GM21381 (cell line): ENCODE measurements at regions not wholly inside any gene's neighbourhood (a gene's known extent, or its start where the extent isn't known, plus 50 kb on each side); places are given as distances from the start of the nearest gene placed in this dataset.
"Not testable (repeated sequence)": the region's sequence is repeated elsewhere in the genome, so short reads cannot be mapped to it uniquely, and the experiment has no call there.

Experiments
- ATAC-seq: cut with Tn5 transposase; IDR thresholded peaks from one replicate; pipeline ENCODE4 v1.9.1; 2021; ENCODE audit warnings: mild to moderate bottlenecking, moderate library complexity; ENCODE audit not compliant: unreplicated experiment

DNA sequence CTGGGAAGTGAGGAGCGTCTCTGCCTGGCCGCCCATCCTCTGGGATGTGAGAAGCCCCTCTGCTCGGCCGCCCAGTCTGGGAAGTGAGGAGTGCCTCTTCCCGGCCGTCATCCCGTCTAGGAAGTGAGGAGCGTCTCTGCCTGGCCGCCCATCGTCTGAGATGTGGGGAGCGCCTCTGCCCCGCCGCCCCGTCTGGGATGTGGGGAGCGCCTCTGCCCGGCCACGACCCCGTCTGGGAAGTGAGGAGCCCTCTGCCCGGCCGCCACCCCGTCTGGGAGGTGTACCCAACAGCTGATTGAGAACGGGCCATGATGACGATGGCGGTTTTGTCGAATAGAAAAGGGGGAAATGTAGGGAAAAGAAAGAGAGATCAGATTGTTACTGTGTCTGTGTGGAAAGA, 173.9 kb upstream of the PRSS1 start:
- not testable (repeated sequence) for ATAC-seq

DNA sequence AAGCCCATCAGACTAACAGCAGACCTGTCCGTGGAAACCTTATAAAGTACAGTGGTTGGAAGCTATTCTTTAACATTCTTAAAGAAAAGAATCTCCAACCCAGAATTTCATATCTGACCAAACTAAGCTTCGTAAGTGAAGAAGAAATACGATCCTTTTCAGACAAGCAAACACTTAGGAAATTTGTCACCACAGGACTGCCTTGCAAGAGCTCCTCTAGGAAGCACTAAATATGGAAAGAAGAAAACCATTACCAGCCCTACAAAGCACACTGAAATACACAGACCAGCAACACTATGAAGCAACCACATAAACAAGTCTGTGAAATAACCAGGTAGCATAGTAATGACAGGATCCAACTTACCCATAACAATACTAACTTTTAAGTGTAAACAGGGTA, 177.7 kb upstream of the PRSS1 start:
- ATAC-seq = no peak

DNA sequence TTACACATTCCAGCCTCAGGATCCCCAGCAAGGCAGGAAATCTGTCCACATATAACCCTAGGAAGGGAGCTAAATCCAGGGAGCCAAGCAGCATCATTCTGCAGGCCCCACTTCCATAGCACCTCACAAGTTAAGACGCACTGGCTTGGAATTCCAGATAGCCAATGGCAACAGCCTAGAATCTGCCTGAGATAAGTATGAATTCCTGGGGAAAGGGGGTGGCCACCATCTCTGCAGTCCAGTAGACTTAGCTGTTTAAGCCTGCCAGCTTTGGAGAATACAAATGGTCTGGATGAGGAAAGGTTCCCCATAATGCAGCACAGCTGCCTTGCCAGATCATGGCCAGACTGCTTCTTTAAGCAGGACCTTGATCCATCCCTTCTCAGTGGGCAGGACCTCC, 179.4 kb upstream of the PRSS1 start:
- ATAC-seq = no peak

DNA sequence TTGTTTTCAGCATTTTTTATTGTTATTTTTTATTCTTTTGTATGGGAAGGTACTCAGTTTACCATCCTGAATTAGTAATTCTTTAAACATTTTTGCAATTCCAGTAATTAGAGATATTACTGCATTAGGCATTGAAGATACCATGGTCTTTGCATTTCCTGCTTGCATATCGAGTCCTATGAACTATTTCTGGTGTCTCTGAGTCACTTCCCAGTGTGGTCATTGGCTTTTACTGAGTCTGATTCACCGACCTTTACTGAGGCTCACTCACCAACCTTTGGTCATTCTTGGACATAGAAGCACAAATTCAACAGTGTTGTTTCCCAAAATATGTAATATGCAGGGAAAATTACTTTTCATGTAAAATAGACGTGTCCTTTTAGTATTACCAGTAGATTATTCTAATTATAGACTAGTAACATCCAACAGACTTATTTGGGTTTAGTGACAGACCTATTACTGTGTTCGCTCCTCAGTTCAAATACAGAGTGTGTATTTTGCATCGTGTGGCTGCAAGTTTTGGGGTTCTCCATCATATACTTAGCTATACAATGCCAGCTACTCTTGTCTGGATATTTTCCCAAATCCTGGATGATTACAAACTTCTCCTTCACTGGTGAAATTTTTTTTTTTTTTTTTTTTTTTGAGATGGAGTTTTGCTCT, 180.7 kb upstream of the PRSS1 start:
- ATAC-seq = no peak

DNA sequence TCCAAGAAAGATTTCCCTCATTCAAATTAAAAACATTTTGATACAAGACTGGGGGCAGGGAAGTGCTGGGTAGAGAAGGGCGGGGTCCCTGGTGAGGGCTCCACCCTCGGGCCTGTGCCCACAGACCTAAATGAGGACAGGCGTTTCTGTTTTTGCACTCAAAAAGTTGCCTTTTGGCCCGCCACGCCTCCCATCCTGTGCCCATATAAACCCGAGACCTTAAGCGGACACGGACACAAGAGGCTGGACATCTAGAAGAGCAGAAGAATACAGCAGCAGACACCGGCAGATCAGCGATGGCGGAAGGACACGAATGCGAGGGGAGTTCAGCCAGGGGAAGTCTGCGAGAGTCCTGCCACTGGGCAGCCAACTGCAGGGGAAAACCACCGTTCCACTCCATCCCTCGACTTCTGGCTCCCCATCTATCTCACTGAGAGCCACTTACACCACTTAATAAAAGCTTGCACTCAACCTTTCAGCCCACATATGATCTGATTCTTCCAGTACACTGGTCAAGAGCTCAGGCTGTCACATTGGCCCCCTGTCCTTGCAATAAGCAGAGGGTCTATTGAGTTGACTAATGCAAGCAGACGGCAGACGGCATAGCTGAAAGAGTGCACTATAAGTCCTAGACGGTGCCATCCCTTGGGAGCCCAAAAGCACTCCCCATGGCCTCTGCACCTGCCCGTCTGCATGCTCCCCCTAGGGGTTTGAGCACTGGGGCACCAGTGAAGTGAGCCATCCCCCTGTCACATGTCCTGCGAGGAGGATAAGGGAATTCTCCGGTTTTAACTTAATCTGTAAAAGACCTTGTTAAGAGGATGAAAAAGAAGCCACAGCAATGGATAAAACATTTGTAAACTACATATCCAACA, 181.8 kb upstream of the PRSS1 start:
- ATAC-seq = no peak

DNA sequence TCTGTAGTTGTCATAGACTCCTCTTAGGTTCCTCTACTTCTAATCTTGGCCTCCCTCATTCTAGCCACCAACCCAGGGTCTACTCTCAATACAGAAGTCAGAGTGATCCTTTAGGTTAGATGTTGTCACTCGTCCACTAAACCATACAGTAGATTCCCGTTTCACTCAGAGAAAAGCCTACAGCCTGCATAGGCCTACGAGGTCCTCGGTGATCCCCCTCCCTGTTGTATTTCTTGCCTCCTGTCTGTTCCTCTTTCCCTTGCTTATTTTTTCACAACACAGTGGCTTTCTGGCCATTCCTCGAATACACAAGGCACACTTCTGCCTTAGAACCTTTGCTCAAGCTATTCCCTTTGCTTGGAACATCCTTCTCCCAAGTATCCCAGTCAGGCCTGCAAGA, 183.0 kb upstream of the PRSS1 start:
- ATAC-seq = no peak

DNA sequence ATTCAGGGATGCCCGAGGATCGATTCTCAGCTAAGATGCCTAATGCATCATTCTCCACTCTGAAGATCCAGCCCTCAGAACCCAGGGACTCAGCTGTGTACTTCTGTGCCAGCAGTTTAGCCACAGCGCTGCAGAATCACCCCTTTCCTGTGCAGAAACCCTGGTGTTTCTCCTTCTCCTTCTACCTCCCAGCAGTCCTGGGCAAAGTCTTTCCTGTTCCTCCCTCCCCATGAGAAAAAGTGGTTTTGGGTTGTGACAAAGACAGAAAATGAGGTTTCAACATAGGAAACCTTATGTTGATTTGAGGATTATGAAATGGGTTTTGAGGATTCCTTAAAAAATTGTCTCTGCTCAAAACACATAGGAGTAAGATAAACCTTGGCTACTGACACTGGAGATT, 185.1 kb upstream of the PRSS1 start:
- ATAC-seq = not testable (repeated sequence)

DNA sequence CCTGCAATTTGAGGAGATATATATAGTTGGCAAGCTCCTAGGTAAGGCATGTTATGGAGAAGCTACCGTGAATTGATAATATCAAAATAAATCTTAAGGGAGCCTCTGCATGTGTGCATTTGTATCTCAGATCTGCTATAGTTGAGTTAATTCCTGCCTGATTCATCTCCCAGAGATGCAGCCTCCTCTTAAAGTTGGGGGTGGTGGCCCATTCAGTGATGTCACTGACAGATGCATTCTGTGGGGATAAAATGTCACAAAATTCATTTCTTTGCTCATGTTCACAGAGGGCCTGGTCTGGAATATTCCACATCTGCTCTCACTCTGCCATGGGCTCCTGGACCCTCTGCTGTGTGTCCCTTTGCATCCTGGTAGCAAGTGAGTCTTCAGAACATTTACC, 185.8 kb upstream of the PRSS1 start:
- no peak for ATAC-seq

DNA sequence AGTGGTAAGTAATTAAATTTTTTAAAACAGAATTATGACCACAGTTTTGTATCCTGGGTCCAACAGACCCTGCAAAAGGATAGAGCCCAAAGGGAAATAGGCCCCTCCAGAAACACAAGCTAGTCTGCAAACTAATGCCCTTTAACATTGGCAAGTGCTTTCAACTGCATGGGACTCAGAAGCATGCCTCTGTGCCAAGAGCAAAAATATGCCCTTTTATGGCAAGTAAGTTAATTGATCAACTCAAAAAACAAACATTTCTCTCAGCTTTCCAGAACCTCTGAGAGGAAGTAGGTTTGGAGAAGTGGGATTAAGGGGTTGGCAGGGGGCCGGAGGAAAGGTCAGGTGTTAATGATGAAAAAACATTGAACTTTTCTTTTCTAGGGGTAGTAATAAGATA, 186.6 kb upstream of the PRSS1 start:
- no peak for ATAC-seq

DNA sequence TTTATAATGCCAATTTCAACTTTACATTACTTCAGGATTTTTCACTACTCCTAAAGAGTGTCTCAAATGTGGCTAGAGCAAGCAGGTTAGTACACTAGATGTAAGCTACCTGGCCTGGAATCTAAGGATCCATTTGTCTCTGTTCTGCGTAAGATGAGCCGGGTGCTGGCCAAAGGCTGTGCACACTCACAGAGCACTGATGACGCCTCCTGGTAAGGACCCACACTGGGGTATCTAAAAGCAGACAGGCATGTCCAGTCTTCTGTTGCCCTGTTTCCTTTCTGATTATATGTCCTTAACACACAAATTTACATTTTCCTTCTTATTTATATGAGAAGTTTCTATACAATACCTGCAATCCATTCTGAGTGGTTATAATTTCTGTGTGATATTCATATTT, 187.9 kb upstream of the PRSS1 start:
- ATAC-seq = not testable (repeated sequence)

DNA sequence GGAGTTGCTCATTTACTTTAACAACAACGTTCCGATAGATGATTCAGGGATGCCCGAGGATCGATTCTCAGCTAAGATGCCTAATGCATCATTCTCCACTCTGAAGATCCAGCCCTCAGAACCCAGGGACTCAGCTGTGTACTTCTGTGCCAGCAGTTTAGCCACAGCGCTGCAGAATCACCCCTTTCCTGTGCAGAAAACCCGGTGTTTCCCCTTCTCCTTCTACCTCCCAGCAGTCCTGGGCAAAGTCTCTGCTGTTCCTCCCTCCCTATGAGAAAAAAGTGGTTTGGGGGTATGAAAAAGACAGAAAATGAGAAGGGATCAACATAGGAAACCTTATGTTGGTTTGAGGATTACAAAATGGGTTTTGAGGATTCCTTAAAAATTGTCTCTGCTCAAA, 188.5 kb upstream of the PRSS1 start:
- ATAC-seq = not testable (repeated sequence)

DNA sequence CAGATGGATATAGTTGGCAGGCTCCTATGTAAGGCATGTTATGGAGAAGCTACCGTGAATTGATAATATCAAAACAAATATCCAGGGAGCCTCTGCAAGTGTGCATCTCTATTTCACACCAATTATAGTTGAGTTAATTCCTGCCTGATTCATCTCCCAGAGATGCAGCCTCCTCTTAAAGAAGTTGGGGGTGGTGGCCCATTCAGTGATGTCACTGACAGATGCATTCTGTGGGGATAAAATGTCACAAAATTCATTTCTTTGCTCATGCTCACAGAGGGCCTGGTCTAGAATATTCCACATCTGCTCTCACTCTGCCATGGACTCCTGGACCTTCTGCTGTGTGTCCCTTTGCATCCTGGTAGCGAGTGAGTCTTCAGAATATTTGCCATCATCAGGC, 189.1 kb upstream of the PRSS1 start:
- no peak for ATAC-seq

DNA sequence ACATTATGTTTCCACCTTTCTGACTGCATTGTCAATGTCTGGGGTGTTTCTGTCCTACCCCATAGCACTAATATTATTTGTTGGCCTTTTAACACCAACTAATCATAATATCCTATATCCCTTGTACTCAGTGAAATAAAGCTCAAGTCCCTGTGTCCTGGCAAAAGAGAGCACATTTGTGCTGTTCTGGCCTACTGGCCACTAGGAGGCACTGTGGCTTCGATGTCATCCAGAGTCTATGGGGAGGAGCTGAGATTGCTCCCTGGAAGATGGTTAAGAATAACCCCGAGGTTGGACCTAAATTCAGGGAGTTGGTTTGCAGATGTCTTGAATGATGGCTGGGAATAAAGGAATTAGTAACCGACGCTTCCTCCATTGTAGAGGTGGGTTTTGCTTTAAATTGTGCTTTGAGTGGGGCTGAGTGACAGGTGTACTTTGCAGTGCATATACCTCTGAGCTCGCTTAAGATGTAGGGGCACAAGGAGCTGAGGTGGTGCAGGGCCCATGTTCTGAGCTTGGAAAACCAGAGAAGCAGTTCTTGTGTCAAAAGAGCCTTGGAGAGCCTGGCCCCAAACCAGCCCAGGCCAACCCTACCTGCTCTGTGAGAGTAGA, 191.2 kb upstream of the PRSS1 start:
- peak; percentile 85 for ATAC-seq

DNA sequence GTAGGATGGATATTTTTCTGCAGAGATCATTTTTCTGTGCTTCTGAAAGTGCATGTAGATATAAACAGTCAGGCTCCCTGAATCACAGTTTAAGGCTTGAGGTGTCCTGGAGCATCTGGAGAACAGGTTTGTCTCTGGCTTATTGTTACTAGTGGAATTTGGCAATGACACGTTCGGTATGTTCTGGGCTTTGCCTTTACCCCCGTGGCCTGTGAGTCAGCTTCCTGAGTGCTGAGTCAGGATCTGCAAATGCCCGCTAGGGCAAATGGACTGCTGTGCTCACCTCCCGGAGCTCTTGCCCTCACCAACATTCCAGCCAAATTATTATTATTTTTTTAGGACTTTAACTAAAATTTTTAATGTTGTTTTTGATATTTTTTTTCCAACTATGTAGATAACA, 192.5 kb upstream of the PRSS1 start:
- no peak for ATAC-seq

DNA sequence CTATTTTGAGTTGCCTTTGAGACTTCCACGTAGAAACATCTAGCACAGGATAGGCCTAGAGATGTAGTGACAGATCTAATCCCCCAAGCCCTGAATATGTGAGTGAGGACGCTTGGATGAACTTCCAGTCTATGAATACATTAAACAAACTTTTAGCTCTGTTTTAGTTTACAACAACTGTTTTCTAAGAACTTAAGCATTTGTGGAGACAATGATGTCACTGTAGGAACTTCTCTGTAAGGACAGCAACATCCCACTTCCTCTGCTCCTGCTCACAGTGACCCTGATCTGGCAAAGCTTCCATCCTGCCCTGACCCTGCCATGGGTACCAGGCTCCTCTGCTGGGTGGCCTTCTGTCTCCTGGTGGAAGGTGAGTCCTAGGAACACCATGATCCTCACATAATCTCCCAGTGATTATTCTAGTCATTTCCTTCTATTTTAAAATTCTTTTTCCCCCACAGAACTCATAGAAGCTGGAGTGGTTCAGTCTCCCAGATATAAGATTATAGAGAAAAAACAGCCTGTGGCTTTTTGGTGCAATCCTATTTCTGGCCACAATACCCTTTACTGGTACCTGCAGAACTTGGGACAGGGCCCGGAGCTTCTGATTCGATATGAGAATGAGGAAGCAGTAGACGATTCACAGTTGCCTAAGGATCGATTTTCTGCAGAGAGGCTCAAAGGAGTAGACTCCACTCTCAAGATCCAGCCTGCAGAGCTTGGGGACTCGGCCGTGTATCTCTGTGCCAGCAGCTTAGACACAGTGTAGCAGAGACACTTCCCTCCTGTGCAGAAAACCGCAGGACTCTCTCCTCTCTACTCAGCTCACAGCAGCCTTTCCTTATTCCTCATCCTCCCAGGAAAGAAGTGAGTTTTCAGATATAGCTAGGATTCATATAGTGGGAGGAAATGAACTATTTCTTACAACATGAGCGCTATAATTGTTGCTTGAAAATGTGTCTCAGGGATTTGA, 194.4 kb upstream of the PRSS1 start:
- no peak for ATAC-seq

DNA sequence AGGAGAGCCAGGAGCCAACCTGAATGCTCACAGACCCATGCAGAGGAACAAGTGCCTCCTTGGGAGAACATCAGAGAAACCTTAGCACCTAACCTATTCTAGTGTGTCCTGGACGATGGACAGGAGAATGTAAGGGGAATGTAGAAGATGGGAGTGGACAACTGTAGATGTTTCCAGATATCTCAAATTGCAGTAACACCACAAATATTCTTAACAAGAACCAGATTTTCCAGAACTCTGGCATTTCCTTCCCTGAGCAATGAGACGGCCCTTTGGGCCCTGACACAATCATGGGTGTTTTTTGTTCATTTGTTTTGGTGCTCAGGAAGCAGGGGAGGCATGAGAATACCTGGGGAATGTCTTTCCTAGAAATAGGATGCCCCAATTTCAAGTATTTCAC, 196.1 kb upstream of the PRSS1 start:
- ATAC-seq = no peak

DNA sequence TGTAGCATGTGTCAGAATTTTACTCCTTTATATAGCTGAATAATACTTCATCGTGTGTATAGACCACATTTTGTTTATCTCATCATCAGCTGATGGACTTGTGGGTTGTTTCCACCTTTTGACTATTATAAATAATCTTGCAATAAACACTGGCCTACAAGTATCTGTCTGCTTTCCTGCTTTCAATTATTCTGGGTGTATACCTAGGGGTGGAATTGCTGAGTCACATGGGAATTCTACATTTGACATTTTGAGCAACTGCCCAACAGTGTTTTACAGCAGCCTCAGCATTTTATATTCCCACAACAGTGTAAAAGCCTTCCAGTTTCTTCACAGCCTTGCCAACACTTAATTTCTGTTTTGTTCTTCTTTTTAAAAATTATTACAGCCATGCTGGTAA, 200.3 kb upstream of the PRSS1 start:
- ATAC-seq = no peak

DNA sequence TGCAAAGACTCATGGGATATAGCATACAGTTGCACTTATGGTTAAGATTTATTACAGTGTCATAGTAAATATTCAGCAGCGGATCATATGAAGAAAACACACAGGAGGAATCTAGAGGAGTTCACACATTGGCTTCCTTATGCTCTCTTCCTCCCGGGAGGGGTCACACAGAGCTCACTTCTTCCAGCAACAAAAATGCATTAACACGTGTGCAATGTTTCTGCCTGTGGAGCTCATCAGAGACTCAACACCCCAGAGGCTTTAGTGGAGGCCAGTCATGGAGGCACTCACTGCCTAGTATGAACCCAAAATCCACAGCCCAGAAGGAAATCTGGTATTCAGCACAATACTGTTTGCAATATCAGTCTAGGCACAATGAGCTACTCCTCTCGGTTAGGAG, 202.8 kb upstream of the PRSS1 start:
- no peak for ATAC-seq

DNA sequence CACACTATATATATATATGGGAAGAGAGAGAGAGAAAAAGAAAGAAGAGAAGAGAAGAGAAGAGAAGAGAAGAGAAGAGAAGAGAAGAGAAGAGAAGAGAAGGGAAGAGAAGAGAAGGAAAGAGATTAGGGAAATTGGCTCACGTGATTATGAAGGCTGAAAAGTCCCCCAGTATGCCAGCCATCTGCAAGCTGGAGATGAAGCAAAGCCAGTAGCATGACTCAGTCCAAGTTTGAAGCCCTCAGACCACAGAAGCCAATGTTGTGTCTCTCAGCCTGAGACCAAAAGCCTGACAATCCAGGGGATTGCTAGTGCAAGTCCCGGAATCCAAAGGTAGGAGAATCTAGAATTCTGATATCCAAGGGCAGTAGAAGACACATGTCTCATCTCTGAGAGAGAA, 206.3 kb upstream of the PRSS1 start:
- no peak for ATAC-seq

DNA sequence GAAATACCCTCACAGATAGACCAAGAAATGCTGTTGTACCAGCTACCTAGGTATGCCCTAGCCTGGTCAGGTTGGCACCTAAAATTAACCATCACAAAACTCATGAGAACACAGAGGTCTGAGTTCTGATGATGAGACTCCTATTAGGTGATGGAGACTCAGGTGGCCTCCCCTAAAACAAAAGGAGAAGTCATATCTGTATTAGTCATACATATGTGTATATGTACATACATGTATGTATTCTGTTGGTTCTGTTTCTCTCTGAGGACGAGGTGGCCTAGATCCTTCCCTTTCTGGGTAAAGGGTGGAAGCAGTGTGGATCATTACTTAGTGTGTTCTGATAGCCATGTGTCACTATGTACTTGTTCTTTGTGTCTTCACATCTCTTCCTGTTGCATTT, 207.2 kb upstream of the PRSS1 start:
- no peak for ATAC-seq

DNA sequence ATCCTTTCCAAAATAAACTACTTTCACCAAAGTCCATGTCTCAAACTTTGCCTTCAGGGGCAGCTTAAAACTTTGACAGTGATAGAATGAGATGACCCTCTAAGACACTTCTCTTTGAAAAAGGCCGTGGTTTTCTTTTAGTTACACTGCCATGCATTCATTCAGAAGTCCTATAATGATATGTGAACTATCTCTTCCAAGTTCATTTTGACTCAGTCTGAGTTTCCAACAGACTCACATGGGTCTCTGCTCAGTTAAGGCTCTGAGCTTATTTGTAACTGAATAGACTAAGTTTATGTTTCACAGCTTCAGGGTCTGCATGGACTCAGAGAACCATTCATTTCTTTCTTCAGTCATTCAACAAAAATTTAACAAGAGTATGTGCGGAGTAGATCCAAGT, 208.9 kb upstream of the PRSS1 start:
- no peak for ATAC-seq
